Mesendoderm (in vitro differentiated cells): ENCODE measurements at regions not wholly inside any gene's neighbourhood (a gene's known extent, or its start where the extent isn't known, plus 50 kb on each side); places are given as distances from the start of the nearest gene placed in this dataset.

Source experiments
- DNase-seq: peaks from one replicate; pipeline ENCODE4 v3.0.0; 2013
- H2AK5ac ChIP-seq: 2 replicates; pipeline ENCODE4 v1.6.1; 2013; ENCODE audit warnings: low read length, inconsistent platforms
- H2BK120ac ChIP-seq: 2 replicates; pipeline ENCODE4 v1.6.1; 2013; ENCODE audit warnings: low read depth, mild to moderate bottlenecking, low read length, moderate library complexity, mixed read lengths
- H2BK15ac ChIP-seq: replicated peaks from 2 replicates; pipeline ENCODE4 v1.6.1; 2013; ENCODE audit warnings: low read depth, mild to moderate bottlenecking, moderate library complexity
- H2BK5ac ChIP-seq: 2 replicates; pipeline ENCODE4 v1.6.1; 2013; ENCODE audit warnings: low read length, inconsistent platforms
- H3K18ac ChIP-seq: 2 replicates; pipeline ENCODE4 v1.6.1; 2013; ENCODE audit warnings: mild to moderate bottlenecking, low read length, mixed read lengths
- H3K23ac ChIP-seq: one replicate; pipeline ENCODE4 v1.6.1; 2013; ENCODE audit warnings: low read length
- H3K27ac ChIP-seq: 2 replicates; pipeline ENCODE4 v1.5.1; 2013; ENCODE audit warnings: low read depth, mild to moderate bottlenecking, inconsistent platforms, low read length, moderate library complexity
- H3K27me3 ChIP-seq: 2 replicates; pipeline ENCODE4 v1.6.1; 2013; ENCODE audit warnings: low read length, control low read depth, mild to moderate bottlenecking, inconsistent platforms; ENCODE audit not compliant: insufficient read depth, poor library complexity
- H3K36me3 ChIP-seq: 2 replicates; pipeline ENCODE4 v1.6.1; 2013; ENCODE audit warnings: low read length, inconsistent platforms; ENCODE audit not compliant: control insufficient read depth, insufficient read depth
- H3K4ac ChIP-seq: one replicate; pipeline ENCODE4 v1.6.1; 2013; ENCODE audit warnings: low read depth, mild to moderate bottlenecking, low read length, moderate library complexity
- H3K4me1 ChIP-seq: 2 replicates; pipeline ENCODE4 v1.6.1; 2013; ENCODE audit warnings: low read depth, low read length, inconsistent platforms; ENCODE audit not compliant: control insufficient read depth
- H3K4me2 ChIP-seq: 2 replicates; pipeline ENCODE4 v1.6.1; 2013; ENCODE audit warnings: low read length
- H3K4me3 ChIP-seq: 2 replicates; pipeline ENCODE4 v1.5.1; 2013; ENCODE audit warnings: mild to moderate bottlenecking, low read length
- H3K56ac ChIP-seq: one replicate; pipeline ENCODE4 v1.6.1; 2013; ENCODE audit warnings: low read length
- H3K79me1 ChIP-seq: 2 replicates; pipeline ENCODE4 v1.6.1; 2013; ENCODE audit warnings: low read length, inconsistent platforms
- H3K79me2 ChIP-seq: 2 replicates; pipeline ENCODE4 v1.6.1; 2013; ENCODE audit warnings: mild to moderate bottlenecking, low read length; ENCODE audit not compliant: control insufficient read depth, insufficient read depth
- H3K9ac ChIP-seq: 2 replicates; pipeline ENCODE4 v1.6.1; 2013; ENCODE audit warnings: low read length, inconsistent platforms
- H4K5ac ChIP-seq: one replicate; pipeline ENCODE4 v1.6.1; 2013; ENCODE audit warnings: low read length
- H4K8ac ChIP-seq: one replicate; pipeline ENCODE4 v1.6.1; 2013; ENCODE audit warnings: low read depth, mild to moderate bottlenecking, control low read depth, low read length, moderate library complexity
- WGBS: extraction: QIAGEN DNeasy Blood & Tissue Kit; methylation state at CpG from one replicate; pipeline ENCODE4 v1.1.7; 2013; ENCODE audit warnings: low lambda C conversion rate, missing lambda C conversion rate; ENCODE audit not compliant: insufficient coverage; ENCODE audit errors: extremely low coverage; 5-methylcytosine and 5-hydroxymethylcytosine counted together

- no CpG with 5 or more reads among the region's 9 CpGs for WGBS
Observed at GRCh38 chr2:8290771-8291352, 391.0 kb upstream of the ID2 start.

GRCh38 chr2:8296306-8296705 lies 385.6 kb upstream of the ID2 start:
- Histone ChIP-seq H2BK15ac (no peak overlapping the region), H3K23ac (no peak overlapping the region), H3K4me1 (no peaks in the 10 kb centered on the region), H3K18ac (no peak overlapping the region), H4K5ac (no peak overlapping the region), H3K4ac (no peak overlapping the region), H3K9ac (no peak overlapping the region), H3K79me1 (no peaks in the 10 kb centered on the region), H3K4me2 (no peak overlapping the region), H3K27me3 (no peaks in the 10 kb centered on the region), H3K79me2 (no peaks in the 10 kb centered on the region), H2BK120ac (no peak overlapping the region), H3K56ac (no peak overlapping the region), H3K4me3 (no peak overlapping the region), H2AK5ac (no peak overlapping the region), H3K36me3 (no peaks in the 10 kb centered on the region), H4K8ac (no peak overlapping the region), H3K27ac (no peak overlapping the region), H2BK5ac (no peak overlapping the region)
- WGBS, result no CpG with 5 or more reads among the region's 4 CpGs
- DNase-seq, result no peak

More at GRCh38 chr2:8290771-8291352, 391.0 kb upstream of the ID2 start:
- no peaks in the 10 kb centered on the region for H3K79me1 ChIP-seq
- no peak overlapping the region for H3K18ac ChIP-seq
- H3K79me2 ChIP-seq, result no peaks in the 10 kb centered on the region
- no peaks in the 10 kb centered on the region for H3K4me1 ChIP-seq
- H2AK5ac ChIP-seq, result no peak overlapping the region
- no peak overlapping the region for H3K9ac ChIP-seq
- H3K4me3 ChIP-seq, result no peak overlapping the region
- H2BK5ac ChIP-seq, result no peak overlapping the region
- H3K4me2 ChIP-seq, result no peak overlapping the region
- no peak for DNase-seq
- H3K4ac ChIP-seq, result no peak overlapping the region
- H4K5ac ChIP-seq, result no peak overlapping the region
- H2BK120ac ChIP-seq, result no peak overlapping the region
- no peak overlapping the region for H3K56ac ChIP-seq
- no peak overlapping the region for H3K23ac ChIP-seq
- no peak overlapping the region for H3K27ac ChIP-seq
- no peaks in the 10 kb centered on the region for H3K36me3 ChIP-seq
- no peaks in the 10 kb centered on the region for H3K27me3 ChIP-seq
- H4K8ac ChIP-seq, result no peak overlapping the region
- no peak overlapping the region for H2BK15ac ChIP-seq

GRCh38 chr2:8297376-8298231 lies 384.3 kb upstream of the ID2 start:
- Histone ChIP-seq H3K4ac (no peak overlapping the region), H3K27me3 (no peaks in the 10 kb centered on the region), H3K4me3 (no peak overlapping the region), H4K5ac (no peak overlapping the region), H4K8ac (no peak overlapping the region), H3K36me3 (no peaks in the 10 kb centered on the region), H2AK5ac (no peak overlapping the region), H3K4me2 (no peak overlapping the region), H3K56ac (no peak overlapping the region), H3K79me1 (no peaks in the 10 kb centered on the region), H3K4me1 (no peaks in the 10 kb centered on the region), H3K18ac (no peak overlapping the region), H2BK120ac (no peak overlapping the region), H2BK5ac (no peak overlapping the region), H3K27ac (no peak overlapping the region), H3K79me2 (no peaks in the 10 kb centered on the region), H3K9ac (no peak overlapping the region), H3K23ac (no peak overlapping the region), H2BK15ac (no peak overlapping the region)
- DNase-seq, result no peak
- WGBS, result no CpG with 5 or more reads among the region's 8 CpGs

DNA sequence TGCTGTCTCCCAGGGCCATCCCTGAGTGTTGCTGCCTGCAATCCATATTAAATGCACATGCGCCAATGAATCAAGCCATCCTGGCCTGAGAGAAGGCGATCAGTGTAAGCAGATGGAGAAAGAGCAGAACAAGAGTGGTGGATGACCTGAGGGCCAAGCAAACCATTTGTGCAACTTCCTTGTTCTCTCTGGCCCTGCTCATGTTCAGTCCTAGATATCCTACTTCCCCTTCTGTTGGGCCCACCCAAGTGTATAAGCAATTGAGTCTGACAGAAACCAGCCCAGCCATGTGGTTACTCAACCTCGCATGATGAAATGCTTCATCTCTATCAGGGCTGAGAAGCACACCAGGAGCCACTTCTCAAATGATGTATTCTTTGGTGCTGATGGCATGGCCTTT lies 383.1 kb upstream of the ID2 start:
- Histone ChIP-seq H3K4me3 (no peak overlapping the region), H3K4me2 (no peak overlapping the region), H3K79me1 (no peaks in the 10 kb centered on the region), H3K4ac (no peak overlapping the region), H3K56ac (no peak overlapping the region), H3K9ac (no peak overlapping the region), H3K27me3 (no peaks in the 10 kb centered on the region), H3K36me3 (no peaks in the 10 kb centered on the region), H4K8ac (no peak overlapping the region), H3K18ac (no peak overlapping the region), H2BK5ac (no peak overlapping the region), H3K79me2 (no peaks in the 10 kb centered on the region), H3K23ac (no peak overlapping the region), H4K5ac (no peak overlapping the region), H2BK15ac (no peak overlapping the region), H2AK5ac (no peak overlapping the region), H2BK120ac (no peak overlapping the region), H3K4me1 (no peaks in the 10 kb centered on the region), H3K27ac (no peak overlapping the region)
- no CpG with 5 or more reads among the region's 3 CpGs for WGBS
- DNase-seq, result no peak

- no peaks in the 10 kb centered on the region for H3K4me1 ChIP-seq
- H2BK5ac ChIP-seq, result no peak overlapping the region
- H2BK120ac ChIP-seq, result no peak overlapping the region
- H3K4me3 ChIP-seq, result no peak overlapping the region
- no peak overlapping the region for H3K18ac ChIP-seq
- no peak overlapping the region for H4K5ac ChIP-seq
- no peaks in the 10 kb centered on the region for H3K36me3 ChIP-seq
- no peak for DNase-seq
- H3K56ac ChIP-seq, result no peak overlapping the region
- H3K9ac ChIP-seq, result no peak overlapping the region
- H3K27ac ChIP-seq, result no peak overlapping the region
- H3K23ac ChIP-seq, result no peak overlapping the region
- H3K4me2 ChIP-seq, result no peak overlapping the region
- H3K4ac ChIP-seq, result no peak overlapping the region
- no CpG with 5 or more reads among the region's 5 CpGs for WGBS
- no peak overlapping the region for H4K8ac ChIP-seq
- no peaks in the 10 kb centered on the region for H3K27me3 ChIP-seq
- no peak overlapping the region for H2AK5ac ChIP-seq
- no peak overlapping the region for H2BK15ac ChIP-seq
- H3K79me1 ChIP-seq, result no peaks in the 10 kb centered on the region
- H3K79me2 ChIP-seq, result no peaks in the 10 kb centered on the region
Observed at GRCh38 chr2:8300216-8300615, 381.6 kb upstream of the ID2 start.
